Ascending aorta (tissue), 2 donors: ENCODE measurements at regions not wholly inside any gene's neighbourhood (a gene's known extent, or its start where the extent isn't known, plus 50 kb on each side); places are given as distances from the start of the nearest gene placed in this dataset.

Experiments
- DNase-seq, 2 donors: peaks; one replicate each; pipeline ENCODE4 v3.0.0-alpha.2; 2019; ENCODE audit warnings: low spot score in 2 of 2
- H3K27ac ChIP-seq, 2 donors: fragments of 200-600 bp; sonication (generic); one replicate each; pipeline ENCODE4 v1.5.1; 2016 to 2017; ENCODE audit warnings: mild to moderate bottlenecking in 1 of 2
- H3K27me3 ChIP-seq: fragments of 200-600 bp; sonication (generic); one replicate; pipeline ENCODE4 v1.5.1; 2017
- H3K36me3 ChIP-seq, 2 donors: fragments of 200-600 bp; sonication (generic); one replicate each; pipeline ENCODE4 v1.5.1; 2016
- H3K4me1 ChIP-seq, 2 donors: fragments of 200-600 bp; sonication (generic); one replicate each; pipeline ENCODE4 v1.5.1; 2016 to 2017; ENCODE audit warnings: mild to moderate bottlenecking in 1 of 2
- H3K4me3 ChIP-seq, 2 donors: fragments of 200-600 bp; sonication (generic); one replicate each; pipeline ENCODE4 v1.5.1; 2016 to 2017; ENCODE audit warnings: mild to moderate bottlenecking in 1 of 2
- H3K9me3 ChIP-seq, 2 donors: fragments of 200-600 bp; sonication (generic); one replicate each; pipeline ENCODE4 v1.5.1; 2016
- CTCF ChIP-seq, 3 experiments: fragments of 200-600 bp in 2 of 3; fragments of 450-650 bp in 1 of 3; sonication (generic) in 2 of 3; IDR thresholded peaks; one replicate each; pipeline ENCODE4 v1.5.1; 2016 to 2019; ENCODE audit warnings: antibody characterized with exemption in 3 of 3, mild to moderate bottlenecking in 1 of 3, moderate library complexity in 1 of 3
- intact Hi-C: fragments of 100-400 bp; cut with DNase I; formaldehyde crosslinking; loops from one replicate; pipeline ENCODE4 v1.15.1; 2023

- H3K9me3 ChIP-seq: no peaks in the 10 kb centered on the region
- no peaks in the 10 kb centered on the region for H3K4me1 ChIP-seq
- no peak for DNase-seq
- no peak overlapping the region for H3K27ac ChIP-seq
- intact Hi-C loops: no loop called here
- no peaks in the 10 kb centered on the region for H3K27me3 ChIP-seq
- no peak for TF ChIP-seq CTCF (IDR thresholded peaks at IDR 0.05)
- no peak overlapping the region for H3K4me3 ChIP-seq
- no peaks in the 10 kb centered on the region for H3K36me3 ChIP-seq
Measured at GRCh38 chr4:167779864-167780263, 312.5 kb upstream of the ANXA10 start.

- no peaks in the 10 kb centered on the region for H3K27me3 ChIP-seq
- no peaks in the 10 kb centered on the region for H3K9me3 ChIP-seq
- no peak for TF ChIP-seq CTCF (IDR thresholded peaks at IDR 0.05)
- H3K36me3 ChIP-seq: no peaks in the 10 kb centered on the region
- no peak for DNase-seq
- intact Hi-C loops: no loop called here
- no peaks in the 10 kb centered on the region for H3K4me1 ChIP-seq
- H3K4me3 ChIP-seq: no peak overlapping the region
- H3K27ac ChIP-seq: no peak overlapping the region
Measured at GRCh38 chr4:167784826-167785225, 307.5 kb upstream of the ANXA10 start.

GRCh38 chr4:167785523-167785922, 306.8 kb upstream of the ANXA10 start:
- no peak for TF ChIP-seq CTCF (IDR thresholded peaks at IDR 0.05)
- Histone ChIP-seq H3K36me3 (no peaks in the 10 kb centered on the region), H3K4me1 (no peaks in the 10 kb centered on the region), H3K27me3 (no peaks in the 10 kb centered on the region), H3K4me3 (no peak overlapping the region), H3K9me3 (no peaks in the 10 kb centered on the region), H3K27ac (no peak overlapping the region)
- intact Hi-C loops: no loop called here
- DNase-seq: no peak

- H3K4me3 ChIP-seq: no peak overlapping the region
- H3K27ac ChIP-seq: no peak overlapping the region
- no peaks in the 10 kb centered on the region for H3K27me3 ChIP-seq
- intact Hi-C loops: no loop called here
- H3K4me1 ChIP-seq: no peaks in the 10 kb centered on the region
- no peaks in the 10 kb centered on the region for H3K9me3 ChIP-seq
- TF ChIP-seq CTCF (IDR thresholded peaks at IDR 0.05): no peak
- DNase-seq: no peak
- no peaks in the 10 kb centered on the region for H3K36me3 ChIP-seq
Measured at GRCh38 chr4:167786504-167786903, 305.8 kb upstream of the ANXA10 start.

- Histone ChIP-seq H3K27me3 (no peaks in the 10 kb centered on the region), H3K9me3 (no peaks in the 10 kb centered on the region), H3K4me1 (no peaks in the 10 kb centered on the region), H3K36me3 (no peaks in the 10 kb centered on the region), H3K27ac (no peak overlapping the region), H3K4me3 (no peak overlapping the region)
- no peak for DNase-seq
- intact Hi-C loops: no loop called here
- no peak for TF ChIP-seq CTCF (IDR thresholded peaks at IDR 0.05)
Measured at GRCh38 chr4:167787231-167787630, 305.1 kb upstream of the ANXA10 start.

- Histone ChIP-seq H3K4me1 (no peaks in the 10 kb centered on the region), H3K27ac (no peak overlapping the region), H3K27me3 (no peaks in the 10 kb centered on the region), H3K9me3 (no peaks in the 10 kb centered on the region), H3K36me3 (no peaks in the 10 kb centered on the region), H3K4me3 (no peak overlapping the region)
- TF ChIP-seq CTCF (IDR thresholded peaks at IDR 0.05): no peak
- intact Hi-C loops: no loop called here
- DNase-seq: no peak
Measured at GRCh38 chr4:167802463-167803212, 289.7 kb upstream of the ANXA10 start.
